CD4-positive, alpha-beta T cell (primary cell): ENCODE measurements at regions not wholly inside any gene's neighbourhood (a gene's known extent, or its start where the extent isn't known, plus 50 kb on each side); places are given as distances from the start of the nearest gene placed in this dataset.

ENCODE experiments used
- ATAC-seq: fragments of 200-7000 bp; cut with Tn5 transposase; one replicate; pipeline ENCODE4 v1.10.0; 2022; ENCODE audit warnings: mild to moderate bottlenecking; ENCODE audit not compliant: poor library complexity
- CTCF ChIA-PET: fragments of 350-600 bp; sonication (Branson Sonifier 250); formaldehyde crosslinking; loops from one replicate; lab custom pipeline; 2021; ENCODE audit warnings: antibody characterized with exemption, inconsistent platforms; lab: Charles Lee
- POLR2A ChIA-PET: fragments of 350-600 bp; sonication (Branson Sonifier 250); formaldehyde crosslinking; loops from one replicate; lab custom pipeline; 2021; ENCODE audit warnings: antibody characterized with exemption, inconsistent platforms; lab: Charles Lee
- DNase-seq, 14 experiments: peaks; one replicate each; pipeline ENCODE4 v3.0.0-alpha.2; 2013 to 2020; ENCODE audit warnings: mixed read lengths in 2 of 14
- H3K27ac ChIP-seq, 2 donors: one replicate each; pipeline versions ENCODE4 v1.5.1 to v1.7.0; 2013; ENCODE audit warnings: low read length in 2 of 2, low read depth in 1 of 2, mild to moderate bottlenecking in 1 of 2
- H3K27me3 ChIP-seq, 2 experiments: 1 replicate in 1 of 2; 2 replicates in 1 of 2; pipeline versions ENCODE4 v1.6.1 to v1.7.0; 2013; ENCODE audit warnings: low read length in 2 of 2, control low read depth in 1 of 2, mild to moderate bottlenecking in 1 of 2, moderate library complexity in 1 of 2; ENCODE audit not compliant: insufficient read depth in 2 of 2, control insufficient read depth in 1 of 2
- H3K36me3 ChIP-seq: one replicate; pipeline ENCODE4 v1.6.1; 2013; ENCODE audit warnings: low read length, control low read depth; ENCODE audit not compliant: insufficient read depth
- H3K4me1 ChIP-seq: one replicate; pipeline ENCODE4 v1.6.1; 2013; ENCODE audit warnings: low read length, control low read depth; ENCODE audit not compliant: insufficient read depth
- H3K4me3 ChIP-seq: one replicate; pipeline ENCODE4 v1.5.1; 2013; ENCODE audit warnings: mild to moderate bottlenecking, low read length, moderate library complexity
- H3K9me3 ChIP-seq, 2 experiments: 1 replicate in 1 of 2; 2 replicates in 1 of 2; pipeline versions ENCODE4 v1.6.1 to v1.7.0; 2013; ENCODE audit warnings: low read length in 2 of 2, mild to moderate bottlenecking in 2 of 2, control low read depth in 1 of 2, moderate library complexity in 1 of 2; ENCODE audit not compliant: control insufficient read depth in 1 of 2, insufficient read depth in 1 of 2
- H3K27ac Mint-ChIP-seq: one replicate; pipeline ENCODE4 v1.8.0; 2020; ENCODE audit warnings: mixed read lengths
- H3K27me3 Mint-ChIP-seq: one replicate; pipeline ENCODE4 v1.8.0; 2021; ENCODE audit warnings: mixed read lengths
- H3K36me3 Mint-ChIP-seq: one replicate; pipeline ENCODE4 v1.8.0; 2021; ENCODE audit warnings: low read depth, mixed read lengths
- H3K4me1 Mint-ChIP-seq: one replicate; pipeline ENCODE4 v1.8.0; 2021; ENCODE audit warnings: low read depth, mixed read lengths
- H3K4me3 Mint-ChIP-seq: one replicate; pipeline ENCODE4 v1.8.0; 2020; ENCODE audit warnings: mild to moderate bottlenecking, mixed read lengths
- H3K9me3 Mint-ChIP-seq: one replicate; pipeline ENCODE4 v1.8.0; 2020; ENCODE audit warnings: mixed read lengths
- CTCF ChIP-seq: fragments of 200-600 bp; IDR thresholded peaks from one replicate; pipeline ENCODE4 v1.8.0; 2022; ENCODE audit warnings: antibody characterized with exemption, mild to moderate bottlenecking
- intact Hi-C, 2 experiments: fragments of 100-400 bp; cut with DNase I in 1 of 2; cut with micrococcal nuclease in 1 of 2; formaldehyde crosslinking; loops; one replicate each; pipeline versions ENCODE4 v1.15.1 to v1.9.0; 2023 to 2025; cut with DNase I, micrococcal nuclease

GRCh38 chr6:113466526-113466925 lies 390.6 kb upstream of the MARCKS start:
- Histone ChIP-seq H3K4me3 (no peak overlapping the region), H3K4me1 (no peaks in the 10 kb centered on the region), H3K27me3 (no peaks in the 10 kb centered on the region), H3K36me3 (no peaks in the 10 kb centered on the region), H3K27ac (no peak overlapping the region), H3K9me3 (no peaks in the 10 kb centered on the region)
- Mint-ChIP-seq H3K4me1 (no peaks in the 10 kb centered on the region), H3K36me3 (no peaks in the 10 kb centered on the region), H3K27me3 (peaks cover 4% of the 10 kb centered on the region), H3K9me3 (no peaks in the 10 kb centered on the region), H3K4me3 (no peak overlapping the region), H3K27ac (no peak overlapping the region)
- no peak for DNase-seq
- no peak for ATAC-seq
- intact Hi-C loops = no loop called here
- ChIA-PET CTCF (no interaction called here), POLR2A (no interaction called here)
- TF ChIP-seq CTCF = no peak

GRCh38 chr6:113475392-113475791 lies 381.8 kb upstream of the MARCKS start:
- CTCF ChIA-PET = no interaction called here
- H3K27me3 Mint-ChIP-seq = no peaks in the 10 kb centered on the region
- H3K9me3 Mint-ChIP-seq = peaks cover 4% of the 10 kb centered on the region
- H3K4me1 Mint-ChIP-seq = no peaks in the 10 kb centered on the region
- Histone ChIP-seq H3K36me3 (no peaks in the 10 kb centered on the region), H3K27me3 (no peaks in the 10 kb centered on the region), H3K4me1 (no peaks in the 10 kb centered on the region), H3K27ac (no peak overlapping the region), H3K4me3 (no peak overlapping the region), H3K9me3 (peaks cover 0 to 5% of the 10 kb centered on the region in 2 experiments)
- intact Hi-C loops = no loop called here
- no peak overlapping the region for H3K27ac Mint-ChIP-seq
- H3K36me3 Mint-ChIP-seq = no peaks in the 10 kb centered on the region
- TF ChIP-seq CTCF = no peak
- ATAC-seq (no peak), DNase-seq (no peak)
- H3K4me3 Mint-ChIP-seq = no peak overlapping the region
- POLR2A ChIA-PET = interaction anchor here (0.7 kb wide), 1 partner anchor 125 kb away, joined by 3 read pairs; no protein-coding TSS in a partner anchor

GRCh38 chr6:113476937-113477839 lies 380.0 kb upstream of the MARCKS start:
- Mint-ChIP-seq H3K4me3 (no peak overlapping the region), H3K9me3 (peaks cover 4% of the 10 kb centered on the region), H3K27me3 (no peaks in the 10 kb centered on the region), H3K4me1 (no peaks in the 10 kb centered on the region), H3K27ac (no peak overlapping the region), H3K36me3 (no peaks in the 10 kb centered on the region)
- H3K4me3 ChIP-seq = no peak overlapping the region
- intact Hi-C loops = no loop called here
- no peaks in the 10 kb centered on the region for H3K4me1 ChIP-seq
- ATAC-seq = no peak
- no peak for DNase-seq
- H3K36me3 ChIP-seq = no peaks in the 10 kb centered on the region
- no peaks in the 10 kb centered on the region for H3K27me3 ChIP-seq
- POLR2A ChIA-PET = no interaction called here
- no peak for TF ChIP-seq CTCF
- H3K27ac ChIP-seq = no peak overlapping the region
- H3K9me3 ChIP-seq = peaks cover 0 to 5% of the 10 kb centered on the region in 2 experiments
- CTCF ChIA-PET = no interaction called here
